SK-N-MC (cell line): ENCODE measurements at regions not wholly inside any gene's neighbourhood (a gene's known extent, or its start where the extent isn't known, plus 50 kb on each side); places are given as distances from the start of the nearest gene placed in this dataset.

Experiments used
- DNase-seq: peaks from one replicate; pipeline ENCODE4 v3.0.0-alpha.2; 2011; ENCODE audit warnings: low read depth, low spot score
- H3K27ac ChIP-seq: fragments of 200-600 bp; sonication (generic); 2 replicates; pipeline ENCODE4 v1.5.1; 2016; ENCODE audit warnings: mixed run types
- H3K36me3 ChIP-seq: fragments of 200-600 bp; sonication (generic); 2 replicates; pipeline ENCODE4 v1.6.1; 2017; ENCODE audit warnings: antibody characterized with exemption, low read length, mixed read lengths; ENCODE audit not compliant: insufficient read depth
- H3K4me3 ChIP-seq: fragments of 200-600 bp; sonication (generic); 2 replicates; pipeline ENCODE4 v1.5.1; 2016
- H3K9ac ChIP-seq: fragments of 200-600 bp; sonication (generic); 2 replicates; pipeline ENCODE4 v1.8.0; 2017; ENCODE audit warnings: mixed run types, mixed read lengths; ENCODE audit not compliant: insufficient read length
- H3K9me3 ChIP-seq: fragments of 200-600 bp; sonication (generic); 2 replicates; pipeline ENCODE4 v1.6.1; 2017; ENCODE audit warnings: low read depth, mild to moderate bottlenecking, antibody characterized with exemption, low read length, moderate library complexity, mixed read lengths
- EZH2 ChIP-seq: fragments of 200-600 bp; sonication (generic); IDR thresholded peaks from one replicate; pipeline ENCODE4 v1.6.1; 2017; ENCODE audit warnings: antibody characterized with exemption
- FOXP2 ChIP-seq: optimal IDR thresholded peaks from 2 replicates; pipeline ENCODE3; 2011; ENCODE audit warnings: mild to moderate bottlenecking, moderate library complexity; ENCODE audit not compliant: insufficient read depth; ENCODE audit errors: extremely low read length, control extremely low read depth
- POLR2AphosphoS5 ChIP-seq: IDR thresholded peaks from 2 replicates; pipeline ENCODE4 v1.6.1; 2012; ENCODE audit warnings: mild to moderate bottlenecking, low read depth, low read length, borderline replicate concordance

- no peak for DNase-seq
- H3K9me3 ChIP-seq = no peaks in the 10 kb centered on the region
- no peak overlapping the region for H3K4me3 ChIP-seq
- H3K27ac ChIP-seq = no peak overlapping the region
- TF ChIP-seq EZH2 (no peak), POLR2AphosphoS5 (no peak), FOXP2 (no peak)
- H3K9ac ChIP-seq = no peak overlapping the region
- H3K36me3 ChIP-seq = no peaks in the 10 kb centered on the region
These were observed 61.2 kb upstream of the STXBP6 start for GRCh38 chr14:25111061-25111601.

- TF ChIP-seq POLR2AphosphoS5 (no peak), EZH2 (no peak), FOXP2 (no peak)
- H3K9ac ChIP-seq = no peak overlapping the region
- no peak overlapping the region for H3K27ac ChIP-seq
- no peak for DNase-seq
- H3K4me3 ChIP-seq = no peak overlapping the region
- H3K9me3 ChIP-seq = no peaks in the 10 kb centered on the region
- no peaks in the 10 kb centered on the region for H3K36me3 ChIP-seq
These were observed 60.2 kb upstream of the STXBP6 start for GRCh38 chr14:25110106-25110505.

- no peak for DNase-seq
- H3K36me3 ChIP-seq = no peaks in the 10 kb centered on the region
- no peaks in the 10 kb centered on the region for H3K9me3 ChIP-seq
- no peak overlapping the region for H3K27ac ChIP-seq
- H3K9ac ChIP-seq = no peak overlapping the region
- TF ChIP-seq FOXP2 (no peak), EZH2 (no peak), POLR2AphosphoS5 (no peak)
- no peak overlapping the region for H3K4me3 ChIP-seq
These were observed 59.0 kb upstream of the STXBP6 start for GRCh38 chr14:25108959-25109358.

- Histone ChIP-seq H3K9ac (no peak overlapping the region), H3K4me3 (no peak overlapping the region), H3K9me3 (no peaks in the 10 kb centered on the region), H3K36me3 (no peaks in the 10 kb centered on the region), H3K27ac (no peak overlapping the region)
- no peak for TF ChIP-seq POLR2AphosphoS5
- no peak for TF ChIP-seq EZH2
- TF ChIP-seq FOXP2 = no peak
- DNase-seq = no peak
These were observed 58.3 kb upstream of the STXBP6 start for GRCh38 chr14:25108291-25108690.

GRCh38 chr14:25103820-25104219 lies 53.9 kb upstream of the STXBP6 start:
- TF ChIP-seq FOXP2 (no peak), POLR2AphosphoS5 (no peak), EZH2 (no peak)
- Histone ChIP-seq H3K4me3 (no peak overlapping the region), H3K27ac (no peak overlapping the region), H3K9ac (no peak overlapping the region), H3K9me3 (no peaks in the 10 kb centered on the region), H3K36me3 (no peaks in the 10 kb centered on the region)
- no peak for DNase-seq

GRCh38 chr14:25103271-25103670 lies 53.3 kb upstream of the STXBP6 start:
- Histone ChIP-seq H3K9ac (no peak overlapping the region), H3K27ac (no peak overlapping the region), H3K9me3 (no peaks in the 10 kb centered on the region), H3K4me3 (no peak overlapping the region), H3K36me3 (no peaks in the 10 kb centered on the region)
- no peak for DNase-seq
- TF ChIP-seq POLR2AphosphoS5 (no peak), FOXP2 (no peak), EZH2 (no peak)

- H3K9me3 ChIP-seq = no peaks in the 10 kb centered on the region
- TF ChIP-seq EZH2 = no peak
- no peak for TF ChIP-seq POLR2AphosphoS5
- no peak for TF ChIP-seq FOXP2
- no peaks in the 10 kb centered on the region for H3K36me3 ChIP-seq
- H3K9ac ChIP-seq = no peak overlapping the region
- no peak overlapping the region for H3K27ac ChIP-seq
- H3K4me3 ChIP-seq = no peak overlapping the region
- no peak for DNase-seq
These were observed 52.8 kb upstream of the STXBP6 start for GRCh38 chr14:25102788-25103187.

- DNase-seq = no peak
- no peak overlapping the region for H3K9ac ChIP-seq
- no peaks in the 10 kb centered on the region for H3K9me3 ChIP-seq
- no peak for TF ChIP-seq POLR2AphosphoS5
- no peak for TF ChIP-seq FOXP2
- TF ChIP-seq EZH2 = no peak
- no peak overlapping the region for H3K27ac ChIP-seq
- no peaks in the 10 kb centered on the region for H3K36me3 ChIP-seq
- H3K4me3 ChIP-seq = no peak overlapping the region
These were observed 51.3 kb upstream of the STXBP6 start for GRCh38 chr14:25101276-25101675.
